ENCODE measurements at regions not wholly inside any gene's neighbourhood (a gene's known extent, or its start where the extent isn't known, plus 50 kb on each side); places are given as distances from the start of the nearest gene placed in this dataset.

GRCh38 chr2:5067816-5068215 is 624.4 kb upstream of the SOX11 start:
- DNase-seq (ENCODE audit: low read depth): no peak

GRCh38 chr2:5070257-5070656 is 621.9 kb upstream of the SOX11 start:
- DNase-seq (ENCODE audit: low read depth): no peak

GRCh38 chr2:5074733-5075132 is 617.5 kb upstream of the SOX11 start:
- no peak for DNase-seq (ENCODE audit: low read depth)

- no peak for DNase-seq (ENCODE audit: low read depth)
Observed at GRCh38 chr2:5076599-5076998, 615.6 kb upstream of the SOX11 start.

GRCh38 chr2:5077479-5078089 is 614.6 kb upstream of the SOX11 start:
- DNase-seq (ENCODE audit: low read depth): no peak

- DNase-seq (ENCODE audit: low read depth): no peak
Observed at GRCh38 chr2:5083402-5083801, 608.8 kb upstream of the SOX11 start.

GRCh38 chr2:5089409-5089808 is 602.8 kb upstream of the SOX11 start:
- DNase-seq (ENCODE audit: low read depth): no peak

- DNase-seq (ENCODE audit: low read depth): no peak
Observed at GRCh38 chr2:5093056-5093455, 599.1 kb upstream of the SOX11 start.

GRCh38 chr2:5093518-5093917 is 598.7 kb upstream of the SOX11 start:
- DNase-seq (ENCODE audit: low read depth): no peak

- DNase-seq (ENCODE audit: low read depth): no peak
Observed at GRCh38 chr2:5094192-5094591, 598.0 kb upstream of the SOX11 start.

- no peak for DNase-seq (ENCODE audit: low read depth)
Observed at GRCh38 chr2:5098286-5098685, 593.9 kb upstream of the SOX11 start.

- no peak for DNase-seq (ENCODE audit: low read depth)
Observed at GRCh38 chr2:5102823-5103222, 589.4 kb upstream of the SOX11 start.

GRCh38 chr2:5111581-5111980 is 580.6 kb upstream of the SOX11 start:
- DNase-seq (ENCODE audit: low read depth): no peak

- DNase-seq (ENCODE audit: low read depth): no peak
Observed at GRCh38 chr2:5119046-5119445, 573.1 kb upstream of the SOX11 start.

- no peak for DNase-seq (ENCODE audit: low read depth)
Observed at GRCh38 chr2:5121121-5121520, 571.1 kb upstream of the SOX11 start.

GRCh38 chr2:5121642-5122041 is 570.5 kb upstream of the SOX11 start:
- DNase-seq (ENCODE audit: low read depth): no peak

GRCh38 chr2:5123582-5124196 is 568.5 kb upstream of the SOX11 start:
- DNase-seq (ENCODE audit: low read depth): no peak

GRCh38 chr2:5125017-5125730 is 567.0 kb upstream of the SOX11 start:
- no peak for DNase-seq (ENCODE audit: low read depth)

- DNase-seq (ENCODE audit: low read depth): no peak
Observed at GRCh38 chr2:5132281-5132680, 559.9 kb upstream of the SOX11 start.

GRCh38 chr2:5140347-5140746 is 551.8 kb upstream of the SOX11 start:
- DNase-seq (ENCODE audit: low read depth): no peak

- no peak for DNase-seq (ENCODE audit: low read depth)
Observed at GRCh38 chr2:5144159-5144558, 548.0 kb upstream of the SOX11 start.

GRCh38 chr2:5145053-5145452 is 547.1 kb upstream of the SOX11 start:
- no peak for DNase-seq (ENCODE audit: low read depth)

GRCh38 chr2:5145801-5146200 is 546.4 kb upstream of the SOX11 start:
- DNase-seq (ENCODE audit: low read depth): no peak
